Type B pancreatic cell (in vitro differentiated cells): ENCODE measurements at regions not wholly inside any gene's neighbourhood (a gene's known extent, or its start where the extent isn't known, plus 50 kb on each side); places are given as distances from the start of the nearest gene placed in this dataset.
A peak's percentile ranks its signal among the peaks of the same experiment; 100 is the strongest.

Experiments used
- DNase-seq: peaks from one replicate; pipeline ENCODE4 v3.0.0; 2021; ENCODE audit warnings: mixed read lengths; ENCODE audit not compliant: unreplicated experiment; ENCODE audit errors: extremely low spot score
- H3K27ac Mint-ChIP-seq: 2 replicates; pipeline ENCODE4 v1.8.0; 2021; ENCODE audit warnings: mild to moderate bottlenecking, mixed read lengths
- H3K27me3 Mint-ChIP-seq: 2 replicates; pipeline ENCODE4 v1.8.0; 2021; ENCODE audit warnings: mixed read lengths
- H3K36me3 Mint-ChIP-seq: 2 replicates; pipeline ENCODE4 v1.8.0; 2021; ENCODE audit warnings: mixed read lengths
- H3K4me1 Mint-ChIP-seq: one replicate; pipeline ENCODE4 v1.8.0; 2021; ENCODE audit warnings: mixed read lengths; ENCODE audit not compliant: unreplicated experiment
- H3K4me3 Mint-ChIP-seq: 2 replicates; pipeline ENCODE4 v1.8.0; 2021; ENCODE audit warnings: mild to moderate bottlenecking, mixed read lengths
- H3K9me3 Mint-ChIP-seq: 2 replicates; pipeline ENCODE4 v1.8.0; 2021; ENCODE audit warnings: mixed read lengths
- CTCF ChIP-seq: fragments of 200-600 bp; sonication (generic); conservative IDR thresholded peaks from 2 replicates; pipeline ENCODE4 v1.5.0; 2021; ENCODE audit warnings: antibody characterized with exemption, mild to moderate bottlenecking

GRCh38 chr10:121418126-121418777, 180.0 kb downstream of the FGFR2 start:
- Mint-ChIP-seq H3K4me3 (no peak overlapping the region), H3K9me3 (peaks cover 11% of the 10 kb centered on the region), H3K4me1 (peaks cover 21% of the 10 kb centered on the region), H3K27ac (peak overlapping the region; percentile 2), H3K36me3 (peaks cover 8% of the 10 kb centered on the region), H3K27me3 (no peaks in the 10 kb centered on the region)
- DNase-seq = no peak
- no peak for TF ChIP-seq CTCF

- H3K4me3 Mint-ChIP-seq = no peak overlapping the region
- H3K27ac Mint-ChIP-seq = no peak overlapping the region
- H3K36me3 Mint-ChIP-seq = peaks cover 8% of the 10 kb centered on the region
- no peaks in the 10 kb centered on the region for H3K27me3 Mint-ChIP-seq
- DNase-seq = no peak
- TF ChIP-seq CTCF = no peak
- H3K4me1 Mint-ChIP-seq = peaks cover 13% of the 10 kb centered on the region
- peaks cover 3% of the 10 kb centered on the region for H3K9me3 Mint-ChIP-seq
Observed at GRCh38 chr10:121420006-121420405, 178.2 kb downstream of the FGFR2 start.

- H3K4me3 Mint-ChIP-seq = no peak overlapping the region
- DNase-seq = no peak
- H3K9me3 Mint-ChIP-seq = no peaks in the 10 kb centered on the region
- H3K36me3 Mint-ChIP-seq = peaks cover 8% of the 10 kb centered on the region
- peaks cover 6% of the 10 kb centered on the region for H3K4me1 Mint-ChIP-seq
- H3K27me3 Mint-ChIP-seq = no peaks in the 10 kb centered on the region
- no peak overlapping the region for H3K27ac Mint-ChIP-seq
- no peak for TF ChIP-seq CTCF
Observed at GRCh38 chr10:121422096-121422495, 176.1 kb downstream of the FGFR2 start.

- Mint-ChIP-seq H3K27ac (no peak overlapping the region), H3K9me3 (no peaks in the 10 kb centered on the region), H3K4me1 (peaks cover 4% of the 10 kb centered on the region), H3K36me3 (peaks cover 5% of the 10 kb centered on the region), H3K27me3 (no peaks in the 10 kb centered on the region), H3K4me3 (no peak overlapping the region)
- DNase-seq = no peak
- TF ChIP-seq CTCF = no peak
Observed at GRCh38 chr10:121425623-121426022, 172.6 kb downstream of the FGFR2 start.

- H3K27me3 Mint-ChIP-seq = no peaks in the 10 kb centered on the region
- no peak overlapping the region for H3K27ac Mint-ChIP-seq
- H3K4me1 Mint-ChIP-seq = peaks cover 4% of the 10 kb centered on the region
Observed at GRCh38 chr10:121426307-121426706, 171.9 kb downstream of the FGFR2 start.

More at GRCh38 chr10:121426307-121426706, 171.9 kb downstream of the FGFR2 start:
- Mint-ChIP-seq H3K4me3 (no peak overlapping the region), H3K9me3 (no peaks in the 10 kb centered on the region), H3K36me3 (peaks cover 5% of the 10 kb centered on the region)
- no peak for DNase-seq
- no peak for TF ChIP-seq CTCF
